GM13977 (cell line): ENCODE measurements at regions not wholly inside any gene's neighbourhood (a gene's known extent, or its start where the extent isn't known, plus 50 kb on each side); places are given as distances from the start of the nearest gene placed in this dataset.

Experiments
- DNase-seq: peaks from one replicate; pipeline ENCODE4 v3.0.0; 2012; ENCODE audit warnings: low spot score
- in situ Hi-C: fragments of 300-500 bp; cut with MboI; formaldehyde crosslinking; loops from one replicate; pipeline ENCODE4 v1.12.0; 2022; ENCODE audit warnings: low sequenced_read_pairs, low pct_unique_long_range_greater_than_20kb, mixed read lengths, inconsistent platforms; ENCODE audit not compliant: unreplicated experiment
- TF ChIP-seq, protein P1 (sequence below): IDR thresholded peaks from 2 replicates; pipeline ENCODE4 v1.5.1; 2012; ENCODE audit warnings: mild to moderate bottlenecking, control low read depth; ENCODE audit not compliant: insufficient read depth; ENCODE audit errors: extremely low read depth, missing control alignments

- no peak for DNase-seq
- in situ Hi-C loops = no loop called here
- TF ChIP-seq, protein P1, sequence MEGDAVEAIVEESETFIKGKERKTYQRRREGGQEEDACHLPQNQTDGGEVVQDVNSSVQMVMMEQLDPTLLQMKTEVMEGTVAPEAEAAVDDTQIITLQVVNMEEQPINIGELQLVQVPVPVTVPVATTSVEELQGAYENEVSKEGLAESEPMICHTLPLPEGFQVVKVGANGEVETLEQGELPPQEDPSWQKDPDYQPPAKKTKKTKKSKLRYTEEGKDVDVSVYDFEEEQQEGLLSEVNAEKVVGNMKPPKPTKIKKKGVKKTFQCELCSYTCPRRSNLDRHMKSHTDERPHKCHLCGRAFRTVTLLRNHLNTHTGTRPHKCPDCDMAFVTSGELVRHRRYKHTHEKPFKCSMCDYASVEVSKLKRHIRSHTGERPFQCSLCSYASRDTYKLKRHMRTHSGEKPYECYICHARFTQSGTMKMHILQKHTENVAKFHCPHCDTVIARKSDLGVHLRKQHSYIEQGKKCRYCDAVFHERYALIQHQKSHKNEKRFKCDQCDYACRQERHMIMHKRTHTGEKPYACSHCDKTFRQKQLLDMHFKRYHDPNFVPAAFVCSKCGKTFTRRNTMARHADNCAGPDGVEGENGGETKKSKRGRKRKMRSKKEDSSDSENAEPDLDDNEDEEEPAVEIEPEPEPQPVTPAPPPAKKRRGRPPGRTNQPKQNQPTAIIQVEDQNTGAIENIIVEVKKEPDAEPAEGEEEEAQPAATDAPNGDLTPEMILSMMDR = no peak
Measured at GRCh38 chr17:63139356-63139755, 173.3 kb downstream of the TANC2 start.

GRCh38 chr17:63140255-63140654 lies 174.2 kb downstream of the TANC2 start:
- in situ Hi-C loops = no loop called here
- DNase-seq = no peak
- TF ChIP-seq, protein P1 = no peak

DNA sequence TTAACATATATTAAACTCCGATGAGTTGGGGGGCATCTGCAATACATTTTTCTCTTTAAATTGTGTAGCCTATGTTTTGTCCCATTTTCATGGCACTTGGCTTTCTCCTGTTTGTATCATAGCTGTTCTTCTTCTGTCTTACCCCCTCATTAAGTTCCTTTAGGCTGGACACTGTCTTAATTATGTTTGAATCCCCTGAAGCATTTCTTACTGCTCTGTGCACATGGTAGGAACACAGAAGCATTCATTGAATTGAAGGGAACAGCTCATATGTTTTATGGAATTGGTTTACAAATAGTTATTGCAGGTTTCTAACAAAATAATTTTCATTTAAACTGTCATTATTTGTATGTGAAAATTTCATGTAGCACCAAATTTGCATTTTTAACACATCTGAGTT lies 176.8 kb downstream of the TANC2 start:
- TF ChIP-seq, protein P1 = no peak
- in situ Hi-C loops = no loop called here
- DNase-seq = no peak

DNA sequence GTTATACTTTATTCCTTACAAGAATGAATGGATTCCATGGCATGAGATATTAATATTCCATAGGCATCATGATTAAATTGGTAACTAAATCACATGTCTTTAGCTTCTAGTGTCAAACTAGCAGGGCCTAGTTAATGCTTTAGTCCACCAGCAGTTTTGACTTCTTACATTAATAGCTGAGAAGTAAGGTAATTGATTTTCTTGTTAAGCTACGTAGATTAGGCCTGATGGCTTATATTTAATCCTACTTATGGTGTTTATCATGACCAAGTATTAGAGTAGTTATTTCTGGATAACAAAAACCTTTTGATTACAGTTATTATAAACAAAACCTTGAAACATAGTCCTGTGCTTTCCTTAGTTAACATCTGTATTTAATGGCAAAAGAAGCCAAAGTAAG lies 184.5 kb downstream of the TANC2 start:
- in situ Hi-C loops = no loop called here
- TF ChIP-seq, protein P1 = no peak
- no peak for DNase-seq

DNA sequence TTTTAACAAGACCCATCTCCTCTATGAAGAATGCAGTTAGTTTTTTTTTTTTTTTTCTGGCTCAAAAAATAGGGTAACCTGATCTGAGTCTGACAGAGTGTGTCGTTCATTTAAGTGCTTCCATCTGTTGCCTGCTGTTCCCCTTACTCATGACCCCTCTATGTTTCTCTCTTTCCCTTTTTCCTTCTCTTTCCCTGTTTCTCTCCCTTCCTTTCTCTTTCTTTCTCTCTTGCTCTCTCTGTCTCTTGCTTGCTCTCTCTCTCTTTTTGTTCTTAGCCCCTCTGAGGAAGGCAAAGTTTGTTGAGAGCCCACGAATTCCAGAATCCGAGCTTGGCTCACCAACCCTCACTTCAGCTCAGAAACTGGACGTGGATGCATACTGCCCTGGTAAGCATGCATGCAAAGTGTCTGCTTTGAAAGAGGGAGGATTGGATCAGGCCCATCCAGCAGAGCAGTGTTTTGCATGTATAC lies 185.0 kb downstream of the TANC2 start:
- TF ChIP-seq, protein P1 = no peak
- DNase-seq = no peak
- in situ Hi-C loops = no loop called here

GRCh38 chr17:63151941-63152523 lies 186.0 kb downstream of the TANC2 start:
- TF ChIP-seq, protein P1 = no peak
- no peak for DNase-seq
- in situ Hi-C loops = no loop called here

DNA sequence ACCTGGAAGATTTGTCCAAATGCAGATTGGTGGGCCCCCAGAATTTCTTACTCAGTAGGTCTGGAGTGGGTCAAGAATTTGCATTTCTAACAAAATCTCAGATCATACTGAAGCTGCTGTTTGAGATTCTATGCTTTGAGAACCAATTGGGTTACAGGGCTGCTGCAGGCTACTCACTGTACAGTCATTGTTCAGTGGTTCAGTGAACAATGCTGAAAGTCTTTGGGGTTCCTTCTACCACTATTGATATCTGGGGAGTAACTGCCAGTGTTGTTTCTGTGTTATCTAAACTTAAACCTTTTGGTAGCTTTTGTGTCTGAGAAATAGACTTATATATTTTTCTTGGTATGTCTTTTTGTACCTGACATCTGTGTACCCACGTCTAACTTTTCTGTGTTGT lies 187.5 kb downstream of the TANC2 start:
- in situ Hi-C loops = no loop called here
- TF ChIP-seq, protein P1 = no peak
- no peak for DNase-seq
